ENCODE measurements at regions not wholly inside any gene's neighbourhood (a gene's known extent, or its start where the extent isn't known, plus 50 kb on each side); places are given as distances from the start of the nearest gene placed in this dataset.

DNA sequence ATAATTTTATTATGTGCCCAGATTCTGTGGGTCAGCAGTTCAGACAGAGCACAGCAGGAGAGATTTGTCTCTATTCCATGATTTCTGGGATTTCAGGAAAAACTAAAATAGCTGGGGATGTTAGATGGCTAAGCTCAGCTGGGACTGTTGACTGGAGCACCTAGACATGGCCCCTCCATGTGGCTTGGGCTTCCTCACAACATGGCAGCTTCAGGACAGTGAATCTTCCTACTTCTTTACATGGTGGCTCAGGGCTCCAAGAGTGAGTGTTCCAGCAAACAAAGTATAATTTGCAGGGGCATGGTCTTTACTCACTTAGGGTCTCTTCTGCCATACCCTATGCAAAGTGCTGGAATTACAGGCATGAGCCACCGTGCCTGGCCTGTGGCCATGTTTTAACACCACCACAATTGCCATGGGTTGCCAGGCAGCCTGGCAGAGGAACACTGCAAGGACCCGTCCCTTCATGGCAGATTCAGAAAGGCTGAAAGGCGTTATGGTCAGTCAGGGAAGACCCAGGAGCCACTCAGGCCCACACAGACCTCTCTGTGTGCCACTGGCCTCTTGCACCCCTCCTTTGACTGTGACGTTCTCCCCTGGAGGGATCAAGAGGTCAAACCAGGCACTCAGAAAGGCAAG lies 50.8 kb upstream of the ZMIZ1 start:
- TF ChIP-seq CTCF (conservative IDR thresholded peaks at IDR 0.05) (no peak), EZH2 (IDR thresholded peaks at IDR 0.05; ENCODE audit: low read depth) (no peak)

All from PC-9 (cell line).